Loucy (cell line): ENCODE measurements at regions not wholly inside any gene's neighbourhood (a gene's known extent, or its start where the extent isn't known, plus 50 kb on each side); places are given as distances from the start of the nearest gene placed in this dataset.

Experiments
- H2AFZ ChIP-seq: fragments of 200-600 bp; sonication (generic); 2 replicates; pipeline ENCODE4 v1.6.0; 2016; ENCODE audit warnings: antibody characterized with exemption, mild to moderate bottlenecking, low read length, moderate library complexity
- H3F3A ChIP-seq: fragments of 200-600 bp; 2 replicates; pipeline ENCODE4 v1.6.0; 2016; ENCODE audit warnings: antibody characterized with exemption, low read depth, mild to moderate bottlenecking
- H3K27me3 ChIP-seq: fragments of 200-600 bp; sonication (generic); 2 replicates; pipeline ENCODE4 v1.6.1; 2014; ENCODE audit warnings: low read length, mild to moderate bottlenecking; ENCODE audit not compliant: insufficient read depth, poor library complexity, severe bottlenecking
- H3K36me3 ChIP-seq: fragments of 200-600 bp; sonication (generic); 2 replicates; pipeline ENCODE4 v1.6.1; 2016; ENCODE audit warnings: low read length; ENCODE audit not compliant: insufficient read depth
- H3K4me1 ChIP-seq: fragments of 200-600 bp; sonication (generic); 2 replicates; pipeline ENCODE4 v1.5.1; 2014; ENCODE audit warnings: low read length, mild to moderate bottlenecking; ENCODE audit not compliant: insufficient read depth, poor library complexity, severe bottlenecking
- H3K4me2 ChIP-seq: fragments of 200-600 bp; sonication (generic); 2 replicates; pipeline ENCODE4 v1.6.0; 2014; ENCODE audit warnings: antibody characterized with exemption, low read length, low read depth, mild to moderate bottlenecking; ENCODE audit not compliant: poor library complexity, severe bottlenecking
- H3K4me3 ChIP-seq: fragments of 200-600 bp; sonication (generic); 2 replicates; pipeline ENCODE4 v1.5.1; 2014; ENCODE audit warnings: low read length, mild to moderate bottlenecking, mixed read lengths; ENCODE audit not compliant: poor library complexity, severe bottlenecking
- H3K79me2 ChIP-seq: fragments of 200-600 bp; sonication (generic); 2 replicates; pipeline ENCODE4 v1.6.1; 2014; ENCODE audit warnings: low read length; ENCODE audit not compliant: insufficient read depth
- H3K9ac ChIP-seq: fragments of 200-600 bp; sonication (generic); 2 replicates; pipeline ENCODE4 v1.6.0; 2014; ENCODE audit warnings: mild to moderate bottlenecking, low read depth, low read length, moderate library complexity; ENCODE audit not compliant: poor library complexity, severe bottlenecking
- H3K9me2 ChIP-seq: fragments of 200-600 bp; sonication (generic); replicated peaks from 2 replicates; pipeline ENCODE4 v1.6.1; 2016; ENCODE audit warnings: low read depth, low read length, mixed read lengths
- H3K9me3 ChIP-seq: fragments of 200-600 bp; sonication (generic); 2 replicates; pipeline ENCODE4 v1.6.1; 2014; ENCODE audit warnings: mild to moderate bottlenecking, antibody characterized with exemption, low read length, low read depth; ENCODE audit not compliant: insufficient read depth
- H4K20me1 ChIP-seq: fragments of 200-600 bp; sonication (generic); 2 replicates; pipeline ENCODE4 v1.6.0; 2014; ENCODE audit warnings: antibody characterized with exemption, low read length, mild to moderate bottlenecking; ENCODE audit not compliant: insufficient read depth, poor library complexity, severe bottlenecking
- EZH2phosphoT487 ChIP-seq: fragments of 200-600 bp; IDR thresholded peaks from 2 replicates; pipeline ENCODE4 v1.6.1; 2018; ENCODE audit warnings: antibody characterized with exemption, mild to moderate bottlenecking, moderate library complexity, borderline replicate concordance
- TF ChIP-seq, protein P1 (sequence below): fragments of 200-600 bp; sonication (generic); conservative IDR thresholded peaks from 2 replicates; pipeline ENCODE4 v1.5.1; 2014; ENCODE audit warnings: mild to moderate bottlenecking, antibody characterized with exemption, low read length

DNA sequence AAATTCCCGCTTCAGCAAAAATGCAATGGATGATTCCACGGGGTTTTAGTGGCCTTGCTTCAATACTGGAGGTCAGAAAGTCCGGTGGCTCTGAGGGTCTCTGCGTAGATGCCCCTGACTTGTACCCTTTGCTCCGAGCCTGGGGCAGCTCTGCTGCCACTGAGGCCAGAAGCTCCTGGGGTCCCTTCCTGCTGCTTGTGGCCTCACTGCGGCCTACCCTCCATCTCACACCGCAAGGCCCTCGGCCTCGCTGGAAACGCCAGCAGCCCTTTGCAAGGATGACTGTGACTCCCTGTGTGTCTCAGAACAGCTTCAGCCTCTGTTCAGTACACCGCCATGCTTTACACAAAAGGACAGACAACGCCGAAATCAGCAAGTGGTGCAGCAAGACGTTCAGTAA lies 244.8 kb downstream of the ACTR3B start:
- no peak overlapping the region for H3K4me2 ChIP-seq
- H3K9ac ChIP-seq, result no peak overlapping the region
- no peaks in the 10 kb centered on the region for H3F3A ChIP-seq
- TF ChIP-seq EZH2phosphoT487, result no peak
- TF ChIP-seq, protein P1, sequence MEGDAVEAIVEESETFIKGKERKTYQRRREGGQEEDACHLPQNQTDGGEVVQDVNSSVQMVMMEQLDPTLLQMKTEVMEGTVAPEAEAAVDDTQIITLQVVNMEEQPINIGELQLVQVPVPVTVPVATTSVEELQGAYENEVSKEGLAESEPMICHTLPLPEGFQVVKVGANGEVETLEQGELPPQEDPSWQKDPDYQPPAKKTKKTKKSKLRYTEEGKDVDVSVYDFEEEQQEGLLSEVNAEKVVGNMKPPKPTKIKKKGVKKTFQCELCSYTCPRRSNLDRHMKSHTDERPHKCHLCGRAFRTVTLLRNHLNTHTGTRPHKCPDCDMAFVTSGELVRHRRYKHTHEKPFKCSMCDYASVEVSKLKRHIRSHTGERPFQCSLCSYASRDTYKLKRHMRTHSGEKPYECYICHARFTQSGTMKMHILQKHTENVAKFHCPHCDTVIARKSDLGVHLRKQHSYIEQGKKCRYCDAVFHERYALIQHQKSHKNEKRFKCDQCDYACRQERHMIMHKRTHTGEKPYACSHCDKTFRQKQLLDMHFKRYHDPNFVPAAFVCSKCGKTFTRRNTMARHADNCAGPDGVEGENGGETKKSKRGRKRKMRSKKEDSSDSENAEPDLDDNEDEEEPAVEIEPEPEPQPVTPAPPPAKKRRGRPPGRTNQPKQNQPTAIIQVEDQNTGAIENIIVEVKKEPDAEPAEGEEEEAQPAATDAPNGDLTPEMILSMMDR, result no peak
- H3K36me3 ChIP-seq, result no peaks in the 10 kb centered on the region
- no peak overlapping the region for H2AFZ ChIP-seq
- H3K9me2 ChIP-seq, result no peaks in the 10 kb centered on the region
- no peaks in the 10 kb centered on the region for H3K4me1 ChIP-seq
- no peaks in the 10 kb centered on the region for H3K79me2 ChIP-seq
- no peak overlapping the region for H3K4me3 ChIP-seq
- no peaks in the 10 kb centered on the region; the same call in 1 of the 2 replicates for H3K9me3 ChIP-seq
- H4K20me1 ChIP-seq, result no peaks in the 10 kb centered on the region
- H3K27me3 ChIP-seq, result no peaks in the 10 kb centered on the region

DNA sequence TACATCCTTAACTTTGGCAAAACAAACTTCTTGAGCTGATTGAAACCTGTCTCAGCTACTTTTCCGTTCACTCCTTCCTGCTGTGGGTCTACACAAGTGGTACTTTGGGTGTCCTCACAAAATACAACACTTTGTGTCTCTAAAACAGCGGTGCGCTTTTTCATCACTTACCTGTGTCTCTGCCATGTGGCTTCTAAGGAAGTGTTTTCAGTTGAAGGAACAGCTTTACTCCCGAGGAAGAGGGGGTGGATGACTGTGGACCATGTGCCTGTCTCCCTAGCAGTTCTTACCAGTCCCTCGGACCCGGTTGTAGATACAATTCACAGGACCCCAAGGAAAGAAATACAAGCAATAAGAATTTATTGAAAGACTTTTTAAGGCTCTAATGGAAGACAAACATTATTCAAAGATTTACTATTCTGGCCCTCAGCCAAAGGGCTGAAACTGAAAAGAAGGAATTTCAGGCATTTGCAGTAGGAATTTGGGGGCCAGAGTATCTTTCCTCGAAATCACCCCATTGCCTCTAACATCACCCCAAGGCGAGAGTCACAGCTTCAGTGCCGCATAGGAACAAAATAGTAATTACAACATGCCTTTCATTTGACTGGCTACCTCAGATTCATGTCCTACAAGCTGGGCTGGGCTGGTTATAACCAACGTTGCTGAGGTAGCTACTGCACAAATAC lies 246.3 kb downstream of the ACTR3B start:
- H4K20me1 ChIP-seq, result no peaks in the 10 kb centered on the region
- H3K27me3 ChIP-seq, result no peaks in the 10 kb centered on the region
- H3K4me3 ChIP-seq, result no peak overlapping the region
- H3K36me3 ChIP-seq, result no peaks in the 10 kb centered on the region
- H3K79me2 ChIP-seq, result no peaks in the 10 kb centered on the region
- no peak overlapping the region for H3K4me2 ChIP-seq
- no peak for TF ChIP-seq EZH2phosphoT487
- TF ChIP-seq, protein P1, result no peak
- no peaks in the 10 kb centered on the region for H3F3A ChIP-seq
- no peaks in the 10 kb centered on the region; the same call in 1 of the 2 replicates for H3K9me3 ChIP-seq
- no peaks in the 10 kb centered on the region for H3K4me1 ChIP-seq
- no peak overlapping the region for H3K9ac ChIP-seq
- no peaks in the 10 kb centered on the region for H3K9me2 ChIP-seq
- no peak overlapping the region for H2AFZ ChIP-seq

DNA sequence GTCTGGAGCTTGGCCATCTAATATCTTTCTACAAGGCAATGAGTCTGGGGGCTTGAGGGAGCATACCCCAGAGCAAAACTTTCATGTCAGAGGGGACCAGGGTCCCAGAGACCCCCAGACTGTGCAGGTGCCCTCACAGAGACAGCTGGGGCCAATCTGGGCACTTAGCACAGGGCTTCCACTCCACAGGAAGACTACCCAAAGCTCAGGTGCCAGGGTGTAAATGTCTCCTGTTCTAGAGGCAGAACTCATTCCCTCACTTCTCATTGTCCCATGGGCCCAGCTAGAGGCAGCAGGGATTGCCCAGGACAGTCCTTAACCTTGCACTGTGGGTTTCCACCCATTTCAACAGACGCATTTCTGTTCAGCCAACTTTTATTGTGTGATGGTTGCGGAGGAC lies 246.9 kb downstream of the ACTR3B start:
- no peaks in the 10 kb centered on the region for H3K4me1 ChIP-seq
- no peaks in the 10 kb centered on the region for H3F3A ChIP-seq
- no peak overlapping the region for H3K4me3 ChIP-seq
- no peak overlapping the region for H2AFZ ChIP-seq
- no peaks in the 10 kb centered on the region for H3K9me2 ChIP-seq
- no peaks in the 10 kb centered on the region for H3K27me3 ChIP-seq
- H3K9ac ChIP-seq, result no peak overlapping the region
- H3K36me3 ChIP-seq, result no peaks in the 10 kb centered on the region
- no peaks in the 10 kb centered on the region for H4K20me1 ChIP-seq
- TF ChIP-seq EZH2phosphoT487, result no peak
- TF ChIP-seq, protein P1, result no peak
- no peak overlapping the region for H3K4me2 ChIP-seq
- no peaks in the 10 kb centered on the region for H3K79me2 ChIP-seq
- H3K9me3 ChIP-seq, result no peaks in the 10 kb centered on the region; the same call in 1 of the 2 replicates
